HFF-Myc (cell line): ENCODE measurements at regions not wholly inside any gene's neighbourhood (a gene's known extent, or its start where the extent isn't known, plus 50 kb on each side); places are given as distances from the start of the nearest gene placed in this dataset.

ENCODE experiments used
- DNase-seq: peaks from one replicate; pipeline ENCODE4 v3.0.0-alpha.2; 2011; ENCODE audit warnings: low read depth; ENCODE audit errors: extremely low read depth
- H3K4me3 ChIP-seq: replicated peaks from 2 replicates; pipeline ENCODE4 v1.5.1; 2011; ENCODE audit warnings: low read depth, mild to moderate bottlenecking, control low read depth, low read length
- TF ChIP-seq, protein P1 (sequence below): IDR thresholded peaks from 2 replicates; pipeline ENCODE4 v1.5.1; 2012; ENCODE audit warnings: mild to moderate bottlenecking, low read depth, low read length, control low read depth; ENCODE audit errors: missing control alignments

DNA sequence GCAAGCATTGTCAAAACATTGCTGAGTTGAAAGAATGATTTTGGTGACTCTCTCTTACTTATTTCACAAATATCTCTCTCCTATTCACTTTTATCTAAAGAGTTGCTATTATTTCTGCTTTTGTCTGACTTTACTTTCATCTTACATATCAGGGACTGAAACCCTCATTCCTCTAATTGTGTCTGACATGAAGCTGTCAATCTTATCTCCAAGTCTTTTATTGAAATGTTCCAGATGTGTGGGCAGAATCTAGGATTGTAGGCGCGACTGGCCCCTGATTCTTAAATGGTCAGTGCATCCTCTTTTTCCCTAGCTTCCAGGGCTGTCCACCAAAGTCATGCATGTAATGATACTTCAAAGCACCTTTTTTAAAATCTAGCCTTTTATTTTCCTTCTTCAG lies 174.6 kb downstream of the NDFIP2 start:
- TF ChIP-seq, protein P1, sequence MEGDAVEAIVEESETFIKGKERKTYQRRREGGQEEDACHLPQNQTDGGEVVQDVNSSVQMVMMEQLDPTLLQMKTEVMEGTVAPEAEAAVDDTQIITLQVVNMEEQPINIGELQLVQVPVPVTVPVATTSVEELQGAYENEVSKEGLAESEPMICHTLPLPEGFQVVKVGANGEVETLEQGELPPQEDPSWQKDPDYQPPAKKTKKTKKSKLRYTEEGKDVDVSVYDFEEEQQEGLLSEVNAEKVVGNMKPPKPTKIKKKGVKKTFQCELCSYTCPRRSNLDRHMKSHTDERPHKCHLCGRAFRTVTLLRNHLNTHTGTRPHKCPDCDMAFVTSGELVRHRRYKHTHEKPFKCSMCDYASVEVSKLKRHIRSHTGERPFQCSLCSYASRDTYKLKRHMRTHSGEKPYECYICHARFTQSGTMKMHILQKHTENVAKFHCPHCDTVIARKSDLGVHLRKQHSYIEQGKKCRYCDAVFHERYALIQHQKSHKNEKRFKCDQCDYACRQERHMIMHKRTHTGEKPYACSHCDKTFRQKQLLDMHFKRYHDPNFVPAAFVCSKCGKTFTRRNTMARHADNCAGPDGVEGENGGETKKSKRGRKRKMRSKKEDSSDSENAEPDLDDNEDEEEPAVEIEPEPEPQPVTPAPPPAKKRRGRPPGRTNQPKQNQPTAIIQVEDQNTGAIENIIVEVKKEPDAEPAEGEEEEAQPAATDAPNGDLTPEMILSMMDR = no peak
- H3K4me3 ChIP-seq = no peak overlapping the region
- DNase-seq = no peak

DNA sequence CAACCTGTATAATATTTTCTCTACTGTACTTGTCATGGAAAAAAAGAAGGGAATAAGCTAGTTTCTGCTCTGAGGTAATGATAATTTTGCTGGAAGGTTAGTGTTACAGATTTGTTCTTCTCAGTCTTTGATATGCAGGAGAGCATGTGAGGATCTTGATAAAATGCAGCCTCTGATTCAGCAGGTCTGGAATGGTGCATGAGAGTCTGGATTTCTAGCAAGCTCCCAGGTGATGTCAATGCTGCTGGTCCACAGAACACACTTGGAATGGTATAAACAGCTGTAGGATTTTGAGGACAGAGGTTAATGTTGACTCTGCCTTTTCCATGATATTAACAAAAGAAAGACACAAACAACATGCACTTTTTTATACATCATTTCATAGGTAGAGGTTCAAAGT lies 173.6 kb downstream of the NDFIP2 start:
- no peak overlapping the region for H3K4me3 ChIP-seq
- DNase-seq = no peak
- TF ChIP-seq, protein P1 = no peak

GRCh38 chr13:79650688-79651087 lies 169.7 kb downstream of the NDFIP2 start:
- H3K4me3 ChIP-seq = no peak overlapping the region
- TF ChIP-seq, protein P1 = no peak
- no peak for DNase-seq

DNA sequence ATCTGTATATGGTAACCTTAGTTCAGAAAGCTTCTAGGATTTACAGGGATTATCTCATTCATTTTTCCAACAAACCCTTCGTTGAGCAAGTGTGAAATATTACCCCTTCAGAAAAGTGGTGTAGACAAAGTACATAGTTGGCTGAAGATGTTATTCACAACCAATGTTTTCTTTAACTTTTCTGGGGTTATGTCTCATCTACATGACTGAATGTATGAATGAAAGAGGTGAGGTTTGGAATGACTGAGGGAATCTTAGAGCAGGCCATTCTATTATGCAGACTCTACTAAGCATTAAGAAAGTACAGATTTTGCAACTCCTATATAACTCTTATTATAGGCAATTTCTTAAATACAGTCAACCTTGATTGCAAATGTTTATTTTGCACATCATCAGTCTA lies 167.2 kb downstream of the NDFIP2 start:
- TF ChIP-seq, protein P1 = no peak
- H3K4me3 ChIP-seq = no peak overlapping the region
- DNase-seq = no peak

DNA sequence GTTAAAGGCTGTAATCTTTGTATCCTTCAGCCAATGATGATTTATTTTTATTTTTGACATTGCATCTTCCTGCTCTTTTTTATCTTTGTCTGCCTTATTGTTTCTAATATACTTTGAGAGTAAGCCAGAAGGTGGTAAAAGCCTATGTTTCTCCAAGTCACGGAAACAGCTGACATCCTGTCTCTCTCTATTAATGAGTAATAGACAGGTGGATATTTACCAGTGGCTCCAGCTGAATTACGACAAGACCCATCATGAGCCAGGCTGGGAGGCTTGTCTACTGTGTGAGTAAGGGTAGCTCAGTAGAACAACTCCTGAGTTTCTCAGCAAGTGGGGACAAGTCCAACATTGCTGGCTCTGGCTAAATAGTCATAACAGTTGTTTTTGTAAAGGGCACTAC lies 166.6 kb downstream of the NDFIP2 start:
- no peak overlapping the region for H3K4me3 ChIP-seq
- DNase-seq = no peak
- TF ChIP-seq, protein P1 = no peak

DNA sequence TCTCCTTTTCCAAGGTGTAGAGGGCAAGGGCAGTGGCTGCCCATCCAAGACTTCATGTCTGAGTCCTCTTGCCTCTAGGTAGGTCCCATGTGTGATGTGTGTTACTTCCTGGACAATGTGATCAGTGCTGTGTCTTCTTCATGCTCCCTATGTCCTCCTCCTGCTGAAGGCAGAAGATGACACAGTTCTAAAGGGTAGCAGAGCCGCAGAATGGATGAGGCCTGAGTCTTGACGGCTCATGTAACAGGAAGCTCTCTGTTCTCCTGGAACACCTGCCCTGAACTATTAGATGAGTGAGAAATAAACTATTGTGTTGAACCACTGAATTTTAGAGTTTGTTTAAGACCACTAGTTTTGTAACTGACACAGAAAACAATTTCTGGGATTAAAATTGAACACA lies 165.9 kb downstream of the NDFIP2 start:
- no peak overlapping the region for H3K4me3 ChIP-seq
- DNase-seq = no peak
- TF ChIP-seq, protein P1 = no peak

DNA sequence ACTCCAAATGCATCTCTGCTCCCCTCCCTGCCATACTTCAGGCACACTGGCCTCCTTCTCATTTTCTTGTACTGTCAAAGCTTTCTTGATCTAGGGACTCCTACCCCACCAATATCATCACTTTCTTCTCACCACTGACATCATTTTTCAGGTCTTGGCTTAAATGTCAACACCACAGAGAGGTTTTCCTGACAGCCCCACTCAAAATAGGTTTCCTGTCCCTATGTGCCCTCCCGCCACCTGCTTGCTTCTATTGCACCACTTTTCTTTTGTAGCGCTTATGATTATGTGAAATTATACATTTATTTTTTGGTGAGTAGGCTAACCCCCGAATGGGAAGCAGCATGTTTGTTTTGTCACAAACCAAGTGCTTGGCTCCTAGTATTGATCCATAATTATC lies 164.6 kb downstream of the NDFIP2 start:
- no peak overlapping the region for H3K4me3 ChIP-seq
- DNase-seq = no peak
- TF ChIP-seq, protein P1 = no peak
